ENCODE measurements at regions not wholly inside any gene's neighbourhood (a gene's known extent, or its start where the extent isn't known, plus 50 kb on each side); places are given as distances from the start of the nearest gene placed in this dataset.

DNA sequence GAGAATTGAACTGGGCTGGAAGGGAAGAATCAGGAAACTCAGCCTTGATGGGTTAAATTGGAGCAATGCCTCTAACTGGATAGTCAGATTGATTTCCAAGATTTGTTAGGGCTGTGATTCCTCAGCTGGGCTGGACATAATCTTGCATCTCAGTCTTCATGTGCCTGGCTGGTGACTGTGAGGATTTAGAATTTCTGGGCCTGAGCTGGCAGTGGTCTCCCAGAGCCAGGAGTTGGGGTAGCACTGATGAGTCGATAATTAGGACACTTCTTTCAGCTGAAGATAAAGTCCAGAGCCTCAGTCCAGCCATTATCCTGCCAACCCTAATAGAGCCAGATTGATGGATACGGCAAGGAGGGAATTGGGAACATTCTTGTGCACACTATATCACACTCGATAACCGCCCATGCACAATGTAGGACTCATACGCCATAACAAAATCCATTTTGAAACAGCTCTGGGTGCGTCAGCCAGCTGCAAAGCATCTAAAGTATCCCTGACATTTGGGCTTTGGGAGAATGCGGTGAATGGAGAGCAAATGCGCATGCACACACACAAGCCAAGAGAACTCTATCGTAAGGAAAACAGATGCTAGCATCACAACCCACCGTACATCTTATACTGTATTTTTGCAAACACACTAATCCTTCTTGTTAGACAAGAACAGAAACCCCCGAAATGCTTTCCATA, 405.1 kb upstream of the KLF4 start:
- Histone ChIP-seq H3K9ac (ENCODE audit: low read depth in 1 of 2, low read length in 2 of 2) (no peak overlapping the region), H3K4me1 (ENCODE audit: control insufficient read depth in 4 of 4, insufficient read depth in 4 of 4, low read length in 3 of 4) (peaks cover 0 to 4% (median 1%) of the 10 kb centered on the region in 4 donors), H3K9me3 (ENCODE audit: control insufficient read depth in 4 of 4, low read length in 3 of 4) (peaks cover 0 to 3% (median 1%) of the 10 kb centered on the region in 4 donors), H3K27ac (ENCODE audit: low read depth in 1 of 2, low read length in 2 of 2) (no peak overlapping the region), H3K27me3 (ENCODE audit: control insufficient read depth in 4 of 4, insufficient read depth in 4 of 4, low read length in 3 of 4) (no peaks in the 10 kb centered on the region), H3K36me3 (ENCODE audit: control insufficient read depth in 4 of 4, insufficient read depth in 3 of 4, low read depth in 1 of 4, low read length in 3 of 4) (no peaks in the 10 kb centered on the region), H3K4me3 (ENCODE audit: low read depth in 1 of 3, low read length in 3 of 3) (no peak overlapping the region)
- WGBS: 88% methylated on average over 11 of the region's 11 CpGs
- DNase-seq (ENCODE audit: low spot score): no peak
- no peak for TF ChIP-seq SP1 (IDR thresholded peaks at IDR 0.05)
- TF ChIP-seq, protein P1, sequence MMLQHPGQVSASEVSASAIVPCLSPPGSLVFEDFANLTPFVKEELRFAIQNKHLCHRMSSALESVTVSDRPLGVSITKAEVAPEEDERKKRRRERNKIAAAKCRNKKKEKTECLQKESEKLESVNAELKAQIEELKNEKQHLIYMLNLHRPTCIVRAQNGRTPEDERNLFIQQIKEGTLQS (IDR thresholded peaks at IDR 0.05): no peak
- TF ChIP-seq, protein P2, sequence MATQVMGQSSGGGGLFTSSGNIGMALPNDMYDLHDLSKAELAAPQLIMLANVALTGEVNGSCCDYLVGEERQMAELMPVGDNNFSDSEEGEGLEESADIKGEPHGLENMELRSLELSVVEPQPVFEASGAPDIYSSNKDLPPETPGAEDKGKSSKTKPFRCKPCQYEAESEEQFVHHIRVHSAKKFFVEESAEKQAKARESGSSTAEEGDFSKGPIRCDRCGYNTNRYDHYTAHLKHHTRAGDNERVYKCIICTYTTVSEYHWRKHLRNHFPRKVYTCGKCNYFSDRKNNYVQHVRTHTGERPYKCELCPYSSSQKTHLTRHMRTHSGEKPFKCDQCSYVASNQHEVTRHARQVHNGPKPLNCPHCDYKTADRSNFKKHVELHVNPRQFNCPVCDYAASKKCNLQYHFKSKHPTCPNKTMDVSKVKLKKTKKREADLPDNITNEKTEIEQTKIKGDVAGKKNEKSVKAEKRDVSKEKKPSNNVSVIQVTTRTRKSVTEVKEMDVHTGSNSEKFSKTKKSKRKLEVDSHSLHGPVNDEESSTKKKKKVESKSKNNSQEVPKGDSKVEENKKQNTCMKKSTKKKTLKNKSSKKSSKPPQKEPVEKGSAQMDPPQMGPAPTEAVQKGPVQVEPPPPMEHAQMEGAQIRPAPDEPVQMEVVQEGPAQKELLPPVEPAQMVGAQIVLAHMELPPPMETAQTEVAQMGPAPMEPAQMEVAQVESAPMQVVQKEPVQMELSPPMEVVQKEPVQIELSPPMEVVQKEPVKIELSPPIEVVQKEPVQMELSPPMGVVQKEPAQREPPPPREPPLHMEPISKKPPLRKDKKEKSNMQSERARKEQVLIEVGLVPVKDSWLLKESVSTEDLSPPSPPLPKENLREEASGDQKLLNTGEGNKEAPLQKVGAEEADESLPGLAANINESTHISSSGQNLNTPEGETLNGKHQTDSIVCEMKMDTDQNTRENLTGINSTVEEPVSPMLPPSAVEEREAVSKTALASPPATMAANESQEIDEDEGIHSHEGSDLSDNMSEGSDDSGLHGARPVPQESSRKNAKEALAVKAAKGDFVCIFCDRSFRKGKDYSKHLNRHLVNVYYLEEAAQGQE (IDR thresholded peaks at IDR 0.05): no peak
- TF ChIP-seq EGR1 (IDR thresholded peaks at IDR 0.05; ENCODE audit: low read depth in 2 of 2): no peak

DNA sequence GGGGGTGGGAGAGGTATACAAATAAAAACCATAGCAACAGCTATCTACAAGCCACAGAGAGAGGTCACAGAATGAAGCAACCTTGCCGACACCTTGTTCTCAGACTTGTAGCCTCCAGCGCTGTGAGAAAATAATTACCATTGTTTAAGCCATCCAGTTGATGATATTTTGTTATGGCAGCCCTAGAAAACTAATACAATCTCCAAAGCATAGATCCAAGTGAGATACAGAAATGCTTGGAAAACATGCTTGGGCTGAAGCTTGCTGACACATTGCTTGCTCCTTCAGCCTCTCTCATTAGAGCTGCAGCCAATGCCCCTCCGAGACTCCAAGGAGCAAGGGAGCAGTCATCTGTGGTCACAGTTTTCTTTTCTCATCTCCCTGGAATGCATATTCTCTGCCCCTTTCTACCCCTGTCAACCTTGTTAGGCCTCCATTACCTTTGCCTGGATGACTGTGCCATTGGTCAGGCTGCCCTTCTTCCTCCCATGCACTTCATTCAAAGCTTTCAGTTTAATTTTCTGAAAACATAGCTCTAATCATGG, 401.4 kb upstream of the KLF4 start:
- TF ChIP-seq GABPA (IDR thresholded peaks at IDR 0.05 in 1 of 2, conservative IDR thresholded peaks at IDR 0.05 in 1 of 2) (no peak), SP1 (IDR thresholded peaks at IDR 0.05) (no peak), FOXA2 (IDR thresholded peaks at IDR 0.05) (no peak), JUND (IDR thresholded peaks at IDR 0.05) (no peak), EGR1 (IDR thresholded peaks at IDR 0.05; ENCODE audit: low read depth in 2 of 2) (no peak), TAF1 (conservative IDR thresholded peaks at IDR 0.05) (no peak), RXRA (IDR thresholded peaks at IDR 0.05) (no peak), HNF4A (conservative IDR thresholded peaks at IDR 0.05) (no peak)
- WGBS: 92% methylated on average over 3 of the region's 3 CpGs

DNA sequence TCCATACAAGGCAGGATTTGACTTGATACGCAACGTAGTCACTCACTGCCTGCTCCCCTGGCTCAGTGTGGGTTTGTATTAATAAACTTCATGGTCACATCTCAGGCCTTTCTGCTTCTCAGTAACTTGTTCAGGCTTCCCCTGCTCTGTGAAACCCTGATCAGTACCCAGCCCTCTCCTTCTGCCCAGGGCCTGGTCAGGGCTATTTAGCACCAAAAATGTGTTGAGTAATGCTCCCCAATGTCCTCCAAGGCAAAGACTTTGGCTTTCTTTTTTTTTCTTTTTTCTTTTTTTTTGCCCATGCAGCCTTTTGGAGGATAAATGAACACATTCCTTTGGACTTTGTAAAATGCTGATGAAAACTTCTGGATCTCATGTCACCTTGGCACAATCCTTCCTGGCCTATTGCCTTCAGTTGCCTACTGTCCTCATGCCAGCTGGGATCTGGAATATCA, 399.2 kb upstream of the KLF4 start:
- over 99% methylated on average over 2 of the region's 2 CpGs for WGBS
- no peaks in the 10 kb centered on the region for H3K4me1 ChIP-seq (ENCODE audit: control insufficient read depth in 4 of 4, insufficient read depth in 4 of 4, low read length in 3 of 4)
- no peak for DNase-seq (ENCODE audit: low spot score)
- H3K27ac ChIP-seq (ENCODE audit: low read depth in 1 of 2, low read length in 2 of 2): no peak overlapping the region
- no peaks in the 10 kb centered on the region for H3K36me3 ChIP-seq (ENCODE audit: control insufficient read depth in 4 of 4, insufficient read depth in 3 of 4, low read depth in 1 of 4, low read length in 3 of 4)
- peaks cover 0 to 3% (median 1%) of the 10 kb centered on the region in 4 donors for H3K9me3 ChIP-seq (ENCODE audit: control insufficient read depth in 4 of 4, low read length in 3 of 4)
- no peak overlapping the region for H3K4me3 ChIP-seq (ENCODE audit: low read depth in 1 of 3, low read length in 3 of 3)
- no peak overlapping the region for H3K9ac ChIP-seq (ENCODE audit: low read depth in 1 of 2, low read length in 2 of 2)
- no peaks in the 10 kb centered on the region for H3K27me3 ChIP-seq (ENCODE audit: control insufficient read depth in 4 of 4, insufficient read depth in 4 of 4, low read length in 3 of 4)
- no peak for TF ChIP-seq RAD21 (IDR thresholded peaks at IDR 0.05)
- TF ChIP-seq EGR1 (IDR thresholded peaks at IDR 0.05; ENCODE audit: low read depth in 2 of 2): no peak
- no peak for TF ChIP-seq FOXA2 (IDR thresholded peaks at IDR 0.05)
- TF ChIP-seq, protein P3, sequence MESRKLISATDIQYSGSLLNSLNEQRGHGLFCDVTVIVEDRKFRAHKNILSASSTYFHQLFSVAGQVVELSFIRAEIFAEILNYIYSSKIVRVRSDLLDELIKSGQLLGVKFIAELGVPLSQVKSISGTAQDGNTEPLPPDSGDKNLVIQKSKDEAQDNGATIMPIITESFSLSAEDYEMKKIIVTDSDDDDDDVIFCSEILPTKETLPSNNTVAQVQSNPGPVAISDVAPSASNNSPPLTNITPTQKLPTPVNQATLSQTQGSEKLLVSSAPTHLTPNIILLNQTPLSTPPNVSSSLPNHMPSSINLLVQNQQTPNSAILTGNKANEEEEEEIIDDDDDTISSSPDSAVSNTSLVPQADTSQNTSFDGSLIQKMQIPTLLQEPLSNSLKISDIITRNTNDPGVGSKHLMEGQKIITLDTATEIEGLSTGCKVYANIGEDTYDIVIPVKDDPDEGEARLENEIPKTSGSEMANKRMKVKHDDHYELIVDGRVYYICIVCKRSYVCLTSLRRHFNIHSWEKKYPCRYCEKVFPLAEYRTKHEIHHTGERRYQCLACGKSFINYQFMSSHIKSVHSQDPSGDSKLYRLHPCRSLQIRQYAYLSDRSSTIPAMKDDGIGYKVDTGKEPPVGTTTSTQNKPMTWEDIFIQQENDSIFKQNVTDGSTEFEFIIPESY (IDR thresholded peaks at IDR 0.05): no peak
- TF ChIP-seq, protein P4, sequence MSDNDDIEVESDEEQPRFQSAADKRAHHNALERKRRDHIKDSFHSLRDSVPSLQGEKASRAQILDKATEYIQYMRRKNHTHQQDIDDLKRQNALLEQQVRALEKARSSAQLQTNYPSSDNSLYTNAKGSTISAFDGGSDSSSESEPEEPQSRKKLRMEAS (IDR thresholded peaks at IDR 0.05): no peak
- no peak for TF ChIP-seq RXRA (IDR thresholded peaks at IDR 0.05)
- TF ChIP-seq NR2F2 (IDR thresholded peaks at IDR 0.05): no peak
- no peak for TF ChIP-seq SP1 (IDR thresholded peaks at IDR 0.05)
- TF ChIP-seq, protein P5, sequence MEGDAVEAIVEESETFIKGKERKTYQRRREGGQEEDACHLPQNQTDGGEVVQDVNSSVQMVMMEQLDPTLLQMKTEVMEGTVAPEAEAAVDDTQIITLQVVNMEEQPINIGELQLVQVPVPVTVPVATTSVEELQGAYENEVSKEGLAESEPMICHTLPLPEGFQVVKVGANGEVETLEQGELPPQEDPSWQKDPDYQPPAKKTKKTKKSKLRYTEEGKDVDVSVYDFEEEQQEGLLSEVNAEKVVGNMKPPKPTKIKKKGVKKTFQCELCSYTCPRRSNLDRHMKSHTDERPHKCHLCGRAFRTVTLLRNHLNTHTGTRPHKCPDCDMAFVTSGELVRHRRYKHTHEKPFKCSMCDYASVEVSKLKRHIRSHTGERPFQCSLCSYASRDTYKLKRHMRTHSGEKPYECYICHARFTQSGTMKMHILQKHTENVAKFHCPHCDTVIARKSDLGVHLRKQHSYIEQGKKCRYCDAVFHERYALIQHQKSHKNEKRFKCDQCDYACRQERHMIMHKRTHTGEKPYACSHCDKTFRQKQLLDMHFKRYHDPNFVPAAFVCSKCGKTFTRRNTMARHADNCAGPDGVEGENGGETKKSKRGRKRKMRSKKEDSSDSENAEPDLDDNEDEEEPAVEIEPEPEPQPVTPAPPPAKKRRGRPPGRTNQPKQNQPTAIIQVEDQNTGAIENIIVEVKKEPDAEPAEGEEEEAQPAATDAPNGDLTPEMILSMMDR (IDR thresholded peaks at IDR 0.05; ENCODE audit: low read depth, low read length, missing input control): no peak
- no peak for TF ChIP-seq YY1 (IDR thresholded peaks at IDR 0.05)
- no peak for TF ChIP-seq HNF4G (IDR thresholded peaks at IDR 0.05)
- TF ChIP-seq FOXA1 (IDR thresholded peaks at IDR 0.05): no peak
- no peak for TF ChIP-seq JUND (IDR thresholded peaks at IDR 0.05)
- TF ChIP-seq TAF1 (conservative IDR thresholded peaks at IDR 0.05): no peak
- TF ChIP-seq, protein P1 (IDR thresholded peaks at IDR 0.05): no peak

More for the DNA sequence above, 401.4 kb upstream of the KLF4 start:
- DNase-seq (ENCODE audit: low spot score): no peak
- Histone ChIP-seq H3K36me3 (ENCODE audit: control insufficient read depth in 4 of 4, insufficient read depth in 3 of 4, low read depth in 1 of 4, low read length in 3 of 4) (no peaks in the 10 kb centered on the region), H3K27ac (ENCODE audit: low read depth in 1 of 2, low read length in 2 of 2) (no peak overlapping the region), H3K9ac (ENCODE audit: low read depth in 1 of 2, low read length in 2 of 2) (no peak overlapping the region), H3K4me1 (ENCODE audit: control insufficient read depth in 4 of 4, insufficient read depth in 4 of 4, low read length in 3 of 4) (no peaks in the 10 kb centered on the region), H3K4me3 (ENCODE audit: low read depth in 1 of 3, low read length in 3 of 3) (no peak overlapping the region), H3K27me3 (ENCODE audit: control insufficient read depth in 4 of 4, insufficient read depth in 4 of 4, low read length in 3 of 4) (no peaks in the 10 kb centered on the region), H3K9me3 (ENCODE audit: control insufficient read depth in 4 of 4, low read length in 3 of 4) (peaks cover 0 to 3% (median 1%) of the 10 kb centered on the region in 4 donors)
